ENCODE measurements at regions not wholly inside any gene's neighbourhood (a gene's known extent, or its start where the extent isn't known, plus 50 kb on each side); places are given as distances from the start of the nearest gene placed in this dataset.

- no peaks in the 10 kb centered on the region for H3K9me3 ChIP-seq (ENCODE audit: control insufficient read depth in 1 of 2, insufficient read depth in 1 of 2, low read depth in 1 of 2, low read length in 2 of 2)
- ChIA-PET POLR2A (no interaction called here), RAD21 (ENCODE audit: low non-redundant PET in 1 of 2, low total read pairs in 2 of 2, uncharacterized antibody in 2 of 2, unreplicated experiment in 2 of 2) (no interaction called here), CTCF (no interaction called here)
- no peaks in the 10 kb centered on the region for H3K79me2 ChIP-seq (ENCODE audit: insufficient read depth, low read length)
- no peak overlapping the region for H3K4me2 ChIP-seq (ENCODE audit: low read length)
- H2AFZ ChIP-seq (ENCODE audit: low read depth, low read length, poor library complexity, severe bottlenecking): no peak overlapping the region
- no peaks in the 10 kb centered on the region for H3K4me1 ChIP-seq (ENCODE audit: control insufficient read depth in 1 of 2, insufficient read depth in 2 of 2, low read length in 2 of 2)
- no peak overlapping the region for H3K27ac ChIP-seq (ENCODE audit: low read depth, low read length)
- intact Hi-C loops (cut with micrococcal nuclease): no loop called here
- no peaks in the 10 kb centered on the region for H4K20me1 ChIP-seq (ENCODE audit: insufficient read depth)
- no peak overlapping the region for H3K9ac ChIP-seq (ENCODE audit: low read length)
- H3K9me2 ChIP-seq (ENCODE audit: insufficient read depth): no peaks in the 10 kb centered on the region
- ATAC-seq: no peak
- BruUV-seq (replicated peaks): no TSS peak
- H3K36me3 ChIP-seq (ENCODE audit: control insufficient read depth in 1 of 2, insufficient read depth in 2 of 2, low read length in 2 of 2): no peaks in the 10 kb centered on the region
- H3K27me3 ChIP-seq (ENCODE audit: insufficient read depth, low read length): no peaks in the 10 kb centered on the region
- no peak for TF ChIP-seq ZBTB33 (IDR thresholded peaks at IDR 0.05; ENCODE audit: extremely low read depth, insufficient replicate concordance, low read length)
- no peak for TF ChIP-seq EZH2phosphoT487 (IDR thresholded peaks at IDR 0.05; ENCODE audit: borderline replicate concordance)
- TF ChIP-seq RAD21 (IDR thresholded peaks at IDR 0.05; ENCODE audit: low read depth): no peak
- no peak for DNase-seq (ENCODE audit: low read depth, low spot score)
- no peak overlapping the region for H3K4me3 ChIP-seq (replicated peaks in 1 of 2; ENCODE audit: low read depth in 1 of 2, low read length in 2 of 2)
These were observed 286.6 kb downstream of the C12orf75 start for GRCh38 chr12:105616971-105617540.

DNA sequence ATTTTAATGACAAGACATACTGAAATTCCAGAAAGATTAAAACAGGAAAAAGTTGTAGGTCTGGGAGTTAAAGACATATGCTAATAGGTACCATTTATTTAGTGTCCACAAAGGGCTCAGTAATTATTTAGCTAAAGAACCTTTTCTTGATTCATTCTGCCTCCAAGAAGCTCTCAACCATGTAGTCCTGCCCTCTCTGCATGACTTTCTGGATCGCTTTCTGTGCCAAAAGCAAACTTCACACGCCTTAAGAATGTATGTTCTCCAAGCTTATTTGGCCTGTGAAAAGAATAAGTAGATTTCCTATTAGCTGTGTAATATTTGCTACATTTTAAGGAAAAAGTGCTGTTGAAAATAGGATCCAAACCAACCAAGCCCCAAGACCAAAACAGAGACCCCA, 291.7 kb downstream of the C12orf75 start:
- Histone ChIP-seq H4K20me1 (ENCODE audit: insufficient read depth) (no peaks in the 10 kb centered on the region), H3K9me3 (ENCODE audit: control insufficient read depth in 1 of 2, insufficient read depth in 1 of 2, low read depth in 1 of 2, low read length in 2 of 2) (no peaks in the 10 kb centered on the region), H3K9ac (ENCODE audit: low read length) (no peak overlapping the region), H3K4me1 (ENCODE audit: control insufficient read depth in 1 of 2, insufficient read depth in 2 of 2, low read length in 2 of 2) (no peaks in the 10 kb centered on the region), H3K4me3 (replicated peaks in 1 of 2; ENCODE audit: low read depth in 1 of 2, low read length in 2 of 2) (no peak overlapping the region), H3K4me2 (ENCODE audit: low read length) (no peak overlapping the region), H3K27me3 (ENCODE audit: insufficient read depth, low read length) (no peaks in the 10 kb centered on the region), H3K9me2 (ENCODE audit: insufficient read depth) (no peaks in the 10 kb centered on the region), H3K27ac (ENCODE audit: low read depth, low read length) (no peak overlapping the region), H3K79me2 (ENCODE audit: insufficient read depth, low read length) (no peaks in the 10 kb centered on the region), H3K36me3 (ENCODE audit: control insufficient read depth in 1 of 2, insufficient read depth in 2 of 2, low read length in 2 of 2) (no peaks in the 10 kb centered on the region), H2AFZ (ENCODE audit: low read depth, low read length, poor library complexity, severe bottlenecking) (no peak overlapping the region)
- RAD21 ChIA-PET (ENCODE audit: low non-redundant PET in 1 of 2, low total read pairs in 2 of 2, uncharacterized antibody in 2 of 2, unreplicated experiment in 2 of 2): no interaction called here
- ATAC-seq (no peak), DNase-seq (ENCODE audit: low read depth, low spot score) (no peak)
- POLR2A ChIA-PET: no interaction called here
- intact Hi-C loops (cut with micrococcal nuclease): no loop called here
- CTCF ChIA-PET: no interaction called here
- no TSS peak for BruUV-seq (replicated peaks)
- TF ChIP-seq CBX3 (IDR thresholded peaks at IDR 0.05; ENCODE audit: low read depth) (no peak), ELF1 (IDR thresholded peaks at IDR 0.05; ENCODE audit: borderline replicate concordance, low read depth) (no peak), SP1 (IDR thresholded peaks at IDR 0.05; ENCODE audit: low read depth) (no peak), SRF (IDR thresholded peaks at IDR 0.05; ENCODE audit: low read depth) (no peak), SIN3A (IDR thresholded peaks at IDR 0.05; ENCODE audit: low read depth) (no peak), ZFX (IDR thresholded peaks at IDR 0.05) (no peak), POLR2AphosphoS5 (IDR thresholded peaks at IDR 0.05; ENCODE audit: low read depth, low read length) (no peak), EZH2phosphoT487 (IDR thresholded peaks at IDR 0.05; ENCODE audit: borderline replicate concordance) (no peak), ZNF274 (IDR thresholded peaks at IDR 0.05; ENCODE audit: low read depth, low read length) (no peak), ZBTB33 (IDR thresholded peaks at IDR 0.05; ENCODE audit: extremely low read depth, insufficient replicate concordance, low read length) (no peak), POLR2A (IDR thresholded peaks at IDR 0.05; ENCODE audit: borderline replicate concordance, extremely low read depth, insufficient read depth, insufficient read length) (no peak), CEBPB (IDR thresholded peaks at IDR 0.05; ENCODE audit: low read depth) (no peak), JUND (IDR thresholded peaks at IDR 0.05) (no peak)
- TF ChIP-seq, protein P1, sequence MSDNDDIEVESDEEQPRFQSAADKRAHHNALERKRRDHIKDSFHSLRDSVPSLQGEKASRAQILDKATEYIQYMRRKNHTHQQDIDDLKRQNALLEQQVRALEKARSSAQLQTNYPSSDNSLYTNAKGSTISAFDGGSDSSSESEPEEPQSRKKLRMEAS (IDR thresholded peaks at IDR 0.05): no peak
